Activated CD8-positive, alpha-beta memory T cell treated with anti-CD3 and anti-CD28 coated beads for 36 hours (primary cell): ENCODE measurements at regions not wholly inside any gene's neighbourhood (a gene's known extent, or its start where the extent isn't known, plus 50 kb on each side); places are given as distances from the start of the nearest gene placed in this dataset.

ENCODE experiments used
- CTCF ChIA-PET: fragments of 350-600 bp; sonication (Branson Sonifier 250); formaldehyde crosslinking; loops from one replicate; lab custom pipeline; 2021; ENCODE audit warnings: antibody characterized with exemption; lab: Charles Lee
- POLR2A ChIA-PET: fragments of 350-600 bp; sonication (Branson Sonifier 250); formaldehyde crosslinking; loops from one replicate; lab custom pipeline; 2021; ENCODE audit warnings: antibody characterized with exemption; lab: Charles Lee

- ChIA-PET CTCF (no interaction called here), POLR2A (no interaction called here)
Measured at GRCh38 chr2:145155196-145155595, 635.3 kb upstream of the ZEB2 start.

- POLR2A ChIA-PET: no interaction called here
Measured at GRCh38 chr2:145154731-145155130, 634.8 kb upstream of the ZEB2 start.

GRCh38 chr2:145146691-145147090 is 626.8 kb upstream of the ZEB2 start:
- ChIA-PET POLR2A (no interaction called here), CTCF (no interaction called here)

More at GRCh38 chr2:145154731-145155130, 634.8 kb upstream of the ZEB2 start:
- CTCF ChIA-PET: no interaction called here

GRCh38 chr2:145144131-145144728 is 624.3 kb upstream of the ZEB2 start:
- ChIA-PET CTCF (no interaction called here), POLR2A (no interaction called here)

GRCh38 chr2:145141981-145142380 is 622.1 kb upstream of the ZEB2 start:
- POLR2A ChIA-PET: no interaction called here
- CTCF ChIA-PET: no interaction called here

GRCh38 chr2:145140658-145141057 is 620.7 kb upstream of the ZEB2 start:
- POLR2A ChIA-PET: no interaction called here

GRCh38 chr2:145138626-145139025 is 618.7 kb upstream of the ZEB2 start:
- CTCF ChIA-PET: no interaction called here

More at GRCh38 chr2:145140658-145141057, 620.7 kb upstream of the ZEB2 start:
- CTCF ChIA-PET: no interaction called here

GRCh38 chr2:145137901-145138300 is 618.0 kb upstream of the ZEB2 start:
- CTCF ChIA-PET: no interaction called here
- POLR2A ChIA-PET: no interaction called here

More at GRCh38 chr2:145138626-145139025, 618.7 kb upstream of the ZEB2 start:
- POLR2A ChIA-PET: no interaction called here

GRCh38 chr2:145137211-145137610 is 617.3 kb upstream of the ZEB2 start:
- ChIA-PET POLR2A (no interaction called here), CTCF (no interaction called here)

GRCh38 chr2:145136702-145137101 is 616.8 kb upstream of the ZEB2 start:
- POLR2A ChIA-PET: no interaction called here
- CTCF ChIA-PET: no interaction called here

- ChIA-PET CTCF (no interaction called here), POLR2A (no interaction called here)
Measured at GRCh38 chr2:145126146-145126545, 606.2 kb upstream of the ZEB2 start.

- CTCF ChIA-PET: no interaction called here
- POLR2A ChIA-PET: no interaction called here
Measured at GRCh38 chr2:145124085-145124484, 604.2 kb upstream of the ZEB2 start.

- POLR2A ChIA-PET: no interaction called here
- CTCF ChIA-PET: no interaction called here
Measured at GRCh38 chr2:145123606-145124005, 603.7 kb upstream of the ZEB2 start.

- ChIA-PET CTCF (no interaction called here), POLR2A (no interaction called here)
Measured at GRCh38 chr2:145119225-145119624, 599.3 kb upstream of the ZEB2 start.

GRCh38 chr2:145116834-145117725 is 597.2 kb upstream of the ZEB2 start:
- ChIA-PET POLR2A (no interaction called here), CTCF (no interaction called here)

- CTCF ChIA-PET: no interaction called here
- POLR2A ChIA-PET: no interaction called here
Measured at GRCh38 chr2:145116056-145116455, 596.1 kb upstream of the ZEB2 start.

- ChIA-PET CTCF (no interaction called here), POLR2A (no interaction called here)
Measured at GRCh38 chr2:145114726-145115125, 594.8 kb upstream of the ZEB2 start.

GRCh38 chr2:145112467-145112866 is 592.5 kb upstream of the ZEB2 start:
- ChIA-PET POLR2A (no interaction called here), CTCF (no interaction called here)

GRCh38 chr2:145110668-145111356 is 590.9 kb upstream of the ZEB2 start:
- POLR2A ChIA-PET: no interaction called here
- CTCF ChIA-PET: no interaction called here

GRCh38 chr2:145108959-145109710 is 589.2 kb upstream of the ZEB2 start:
- CTCF ChIA-PET: no interaction called here
- POLR2A ChIA-PET: no interaction called here
